GM12865 (cell line): ENCODE measurements at regions not wholly inside any gene's neighbourhood (a gene's known extent, or its start where the extent isn't known, plus 50 kb on each side); places are given as distances from the start of the nearest gene placed in this dataset.

Experiments used
- DNase-seq: peaks from one replicate; pipeline ENCODE4 v3.0.0; 2010; ENCODE audit warnings: low read depth
- H3K4me3 ChIP-seq: 2 replicates; pipeline ENCODE4 v1.5.1; 2011; ENCODE audit warnings: mild to moderate bottlenecking, low read depth, low read length, control low read depth
- TF ChIP-seq, protein P1 (sequence below): IDR thresholded peaks from 2 replicates; pipeline ENCODE4 v1.5.1; 2011; ENCODE audit warnings: low read length, control low read depth, low read depth, inconsistent platforms; ENCODE audit not compliant: insufficient read depth; ENCODE audit errors: missing control alignments

GRCh38 chr2:150154308-150154797, 333.1 kb downstream of the RND3 start:
- no peak overlapping the region for H3K4me3 ChIP-seq
- TF ChIP-seq, protein P1, sequence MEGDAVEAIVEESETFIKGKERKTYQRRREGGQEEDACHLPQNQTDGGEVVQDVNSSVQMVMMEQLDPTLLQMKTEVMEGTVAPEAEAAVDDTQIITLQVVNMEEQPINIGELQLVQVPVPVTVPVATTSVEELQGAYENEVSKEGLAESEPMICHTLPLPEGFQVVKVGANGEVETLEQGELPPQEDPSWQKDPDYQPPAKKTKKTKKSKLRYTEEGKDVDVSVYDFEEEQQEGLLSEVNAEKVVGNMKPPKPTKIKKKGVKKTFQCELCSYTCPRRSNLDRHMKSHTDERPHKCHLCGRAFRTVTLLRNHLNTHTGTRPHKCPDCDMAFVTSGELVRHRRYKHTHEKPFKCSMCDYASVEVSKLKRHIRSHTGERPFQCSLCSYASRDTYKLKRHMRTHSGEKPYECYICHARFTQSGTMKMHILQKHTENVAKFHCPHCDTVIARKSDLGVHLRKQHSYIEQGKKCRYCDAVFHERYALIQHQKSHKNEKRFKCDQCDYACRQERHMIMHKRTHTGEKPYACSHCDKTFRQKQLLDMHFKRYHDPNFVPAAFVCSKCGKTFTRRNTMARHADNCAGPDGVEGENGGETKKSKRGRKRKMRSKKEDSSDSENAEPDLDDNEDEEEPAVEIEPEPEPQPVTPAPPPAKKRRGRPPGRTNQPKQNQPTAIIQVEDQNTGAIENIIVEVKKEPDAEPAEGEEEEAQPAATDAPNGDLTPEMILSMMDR = no peak
- DNase-seq = no peak

GRCh38 chr2:150153646-150154307, 333.7 kb downstream of the RND3 start:
- DNase-seq = no peak
- TF ChIP-seq, protein P1 = no peak
- no peak overlapping the region for H3K4me3 ChIP-seq

- TF ChIP-seq, protein P1 = no peak
- DNase-seq = no peak
- H3K4me3 ChIP-seq = no peak overlapping the region
Measured at GRCh38 chr2:150152230-150152629, 335.2 kb downstream of the RND3 start.

GRCh38 chr2:150150144-150150543, 337.3 kb downstream of the RND3 start:
- no peak overlapping the region for H3K4me3 ChIP-seq
- TF ChIP-seq, protein P1 = no peak
- DNase-seq = no peak

- DNase-seq = no peak
- H3K4me3 ChIP-seq = no peak overlapping the region
- TF ChIP-seq, protein P1 = no peak
Measured at GRCh38 chr2:150147889-150148683, 339.4 kb downstream of the RND3 start.

DNA sequence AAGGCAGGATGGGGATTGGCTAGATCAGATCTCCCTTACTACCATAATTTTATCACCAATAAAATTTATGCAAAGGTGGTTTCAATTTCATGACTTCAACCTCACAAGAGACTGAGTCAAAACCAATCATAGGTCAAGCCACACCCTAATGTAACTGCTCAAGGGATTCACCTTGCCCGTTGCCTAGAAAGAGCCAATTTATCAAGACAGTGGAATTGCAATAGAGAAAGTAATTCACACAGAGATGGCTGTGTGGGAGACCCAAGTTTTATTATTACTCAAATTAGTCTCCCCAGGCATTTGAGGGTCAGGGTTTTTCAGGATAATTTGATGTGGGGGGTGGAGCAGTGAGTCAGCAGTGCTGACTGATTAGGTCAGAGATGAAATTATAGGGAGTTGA, 340.6 kb downstream of the RND3 start:
- no peak overlapping the region for H3K4me3 ChIP-seq
- TF ChIP-seq, protein P1 = no peak
- DNase-seq = no peak
